ENCODE measurements at regions not wholly inside any gene's neighbourhood (a gene's known extent, or its start where the extent isn't known, plus 50 kb on each side); places are given as distances from the start of the nearest gene placed in this dataset.

DNA sequence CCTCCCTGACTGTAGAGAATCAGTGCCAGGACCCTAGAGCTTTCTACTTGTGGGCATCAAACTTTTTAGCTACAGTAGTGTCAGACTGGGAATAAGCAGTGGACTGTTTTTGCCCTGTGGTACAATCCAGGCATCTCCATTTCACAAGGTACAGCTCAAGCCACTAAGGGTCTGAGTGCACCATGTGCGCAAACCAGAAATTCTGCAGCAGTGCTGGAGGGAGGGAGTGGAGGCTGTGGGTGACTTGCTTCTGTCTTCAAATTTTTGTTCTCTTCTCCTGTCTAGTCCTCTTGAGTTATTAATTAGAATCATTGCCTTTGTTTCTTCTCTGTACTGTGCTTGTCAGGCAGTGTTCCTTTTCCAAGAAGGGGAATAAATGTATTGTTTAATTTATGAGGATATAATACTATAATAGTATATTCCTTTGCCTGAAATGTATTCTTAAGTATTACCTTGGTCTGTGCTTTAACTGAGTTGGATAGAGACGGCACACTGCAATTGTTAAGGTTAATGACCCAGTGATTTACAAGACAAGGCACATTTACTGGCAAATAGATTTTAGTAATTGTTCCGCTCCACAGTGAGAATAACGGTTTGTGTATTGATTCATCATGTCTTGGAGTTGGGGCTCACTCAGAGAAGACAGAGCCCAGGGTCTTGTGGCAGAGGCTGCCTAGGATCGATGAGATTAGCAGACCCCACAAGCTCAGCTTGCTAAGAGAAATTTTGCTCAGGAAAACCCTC is 390.6 kb upstream of the CFAP20DC start:
- DNase-seq, result no peak
- intact Hi-C loops (cut with DNase I), result no loop called here
- Histone ChIP-seq H3K4me3 (no peak overlapping the region), H3K27ac (no peak overlapping the region), H3K27me3 (no peaks in the 10 kb centered on the region), H3K36me3 (no peaks in the 10 kb centered on the region), H3K9me3 (no peaks in the 10 kb centered on the region), H3K4me1 (ENCODE audit: insufficient read depth) (no peaks in the 10 kb centered on the region)
- TF ChIP-seq, protein P1, sequence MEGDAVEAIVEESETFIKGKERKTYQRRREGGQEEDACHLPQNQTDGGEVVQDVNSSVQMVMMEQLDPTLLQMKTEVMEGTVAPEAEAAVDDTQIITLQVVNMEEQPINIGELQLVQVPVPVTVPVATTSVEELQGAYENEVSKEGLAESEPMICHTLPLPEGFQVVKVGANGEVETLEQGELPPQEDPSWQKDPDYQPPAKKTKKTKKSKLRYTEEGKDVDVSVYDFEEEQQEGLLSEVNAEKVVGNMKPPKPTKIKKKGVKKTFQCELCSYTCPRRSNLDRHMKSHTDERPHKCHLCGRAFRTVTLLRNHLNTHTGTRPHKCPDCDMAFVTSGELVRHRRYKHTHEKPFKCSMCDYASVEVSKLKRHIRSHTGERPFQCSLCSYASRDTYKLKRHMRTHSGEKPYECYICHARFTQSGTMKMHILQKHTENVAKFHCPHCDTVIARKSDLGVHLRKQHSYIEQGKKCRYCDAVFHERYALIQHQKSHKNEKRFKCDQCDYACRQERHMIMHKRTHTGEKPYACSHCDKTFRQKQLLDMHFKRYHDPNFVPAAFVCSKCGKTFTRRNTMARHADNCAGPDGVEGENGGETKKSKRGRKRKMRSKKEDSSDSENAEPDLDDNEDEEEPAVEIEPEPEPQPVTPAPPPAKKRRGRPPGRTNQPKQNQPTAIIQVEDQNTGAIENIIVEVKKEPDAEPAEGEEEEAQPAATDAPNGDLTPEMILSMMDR (IDR thresholded peaks at IDR 0.05), result no peak
- TF ChIP-seq EP300 (IDR thresholded peaks at IDR 0.05) (no peak), POLR2A (IDR thresholded peaks at IDR 0.05) (no peak)
- WGBS, 3 donors, result 66 to 74% (median 70%) methylated on average over 5 of the region's 5 CpGs

DNA sequence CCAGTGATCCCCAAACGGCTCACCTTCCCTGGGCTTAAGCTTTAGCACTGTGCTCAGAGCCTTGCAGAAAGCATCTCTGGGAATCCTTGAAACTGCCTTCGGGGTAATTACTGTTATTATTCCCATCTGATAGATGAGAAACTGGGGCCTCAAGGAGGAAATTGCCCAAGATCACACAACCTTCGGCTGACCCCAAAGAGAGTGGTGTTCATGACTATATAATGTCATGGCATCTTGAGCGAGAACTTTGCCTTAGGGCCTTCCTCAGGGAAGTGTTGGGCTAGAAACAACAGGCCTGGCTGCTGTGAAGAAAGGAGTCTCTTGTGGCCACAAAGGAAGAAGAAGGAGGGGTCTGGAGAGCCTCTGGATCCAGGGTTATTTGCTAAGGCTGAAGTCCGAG is 388.7 kb upstream of the CFAP20DC start:
- H3K9me3 ChIP-seq, result no peaks in the 10 kb centered on the region
- intact Hi-C loops (cut with DNase I), result no loop called here
- H3K27me3 ChIP-seq, result no peaks in the 10 kb centered on the region
- H3K4me1 ChIP-seq (ENCODE audit: insufficient read depth), result no peaks in the 10 kb centered on the region
- no peaks in the 10 kb centered on the region for H3K36me3 ChIP-seq
- H3K4me3 ChIP-seq, result no peak overlapping the region
- no peak for DNase-seq
- TF ChIP-seq, protein P1 (IDR thresholded peaks at IDR 0.05), result no peak
- TF ChIP-seq EP300 (IDR thresholded peaks at IDR 0.05), result no peak
- TF ChIP-seq POLR2A (IDR thresholded peaks at IDR 0.05), result no peak
- H3K27ac ChIP-seq, result no peak overlapping the region
- 88 to 94% (median 90%) methylated on average over 5 of the region's 5 CpGs for WGBS, 3 donors

DNA sequence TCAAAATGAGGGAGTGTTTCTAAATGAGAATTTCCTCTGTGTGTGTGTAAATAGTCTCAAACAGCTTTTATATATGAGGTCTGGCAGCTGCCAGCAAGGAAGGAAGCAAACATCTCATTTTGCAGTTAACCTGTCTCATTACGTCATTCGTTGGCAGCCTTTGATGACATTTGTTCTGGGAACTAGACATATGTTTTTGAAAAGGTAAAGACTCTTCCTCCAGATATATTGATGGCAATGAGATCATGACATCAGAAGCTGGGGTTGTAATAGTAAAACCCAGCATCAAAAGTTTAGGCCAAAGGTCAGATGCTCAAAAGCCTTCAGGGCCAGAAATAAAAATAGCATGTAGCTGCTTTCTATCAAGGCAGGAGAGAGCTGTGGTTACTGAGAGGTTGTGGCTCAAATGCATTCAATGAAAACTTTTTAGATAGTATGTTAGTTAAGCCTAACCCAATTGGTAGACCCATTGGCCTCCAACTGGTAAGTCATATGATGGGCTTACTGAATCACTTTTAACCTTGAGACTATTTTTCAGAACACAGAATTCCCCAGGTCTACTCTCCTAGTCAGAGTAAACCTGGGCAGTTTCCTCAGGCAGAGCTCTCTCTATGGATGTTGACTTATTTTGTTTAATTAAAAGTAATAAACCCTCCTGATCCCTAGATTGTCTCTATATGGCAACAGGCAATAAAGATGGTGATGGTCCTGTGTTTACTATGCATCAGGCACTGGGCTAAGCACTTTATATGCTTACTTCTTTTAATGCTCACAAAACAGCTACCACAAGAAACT is 386.5 kb upstream of the CFAP20DC start:
- Histone ChIP-seq H3K9me3 (no peaks in the 10 kb centered on the region), H3K27ac (no peak overlapping the region), H3K4me1 (ENCODE audit: insufficient read depth) (no peaks in the 10 kb centered on the region), H3K4me3 (no peak overlapping the region), H3K27me3 (no peaks in the 10 kb centered on the region), H3K36me3 (no peaks in the 10 kb centered on the region)
- WGBS, 3 donors, result 71 to 87% (median 74%) methylated on average over 2 of the region's 2 CpGs
- intact Hi-C loops (cut with DNase I), result no loop called here
- no peak for DNase-seq
- no peak for TF ChIP-seq POLR2A (IDR thresholded peaks at IDR 0.05)
- TF ChIP-seq, protein P1 (IDR thresholded peaks at IDR 0.05), result no peak
- TF ChIP-seq EP300 (IDR thresholded peaks at IDR 0.05), result no peak

DNA sequence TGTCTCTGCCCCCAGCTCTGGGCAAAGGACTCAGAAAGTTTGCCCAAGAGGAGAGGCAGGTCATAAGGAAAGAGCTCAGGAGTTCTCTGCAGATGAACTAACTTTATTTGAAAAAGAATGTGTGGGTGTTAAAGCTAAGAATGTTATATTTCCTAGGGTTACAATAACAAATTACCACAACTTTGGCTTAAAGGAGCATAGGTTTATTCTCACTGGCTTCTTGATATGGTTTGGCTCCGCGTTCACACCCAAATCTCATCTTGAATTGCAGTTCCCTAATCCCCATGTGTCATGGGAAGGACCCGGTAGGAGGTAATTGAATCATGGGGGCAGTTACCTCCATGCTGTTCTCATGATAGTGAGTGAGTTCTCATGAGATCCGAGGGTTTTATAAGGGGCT is 383.7 kb upstream of the CFAP20DC start:
- no peaks in the 10 kb centered on the region for H3K4me1 ChIP-seq (ENCODE audit: insufficient read depth)
- intact Hi-C loops (cut with DNase I), result no loop called here
- no peak overlapping the region for H3K4me3 ChIP-seq
- WGBS, 3 donors, result 24 to 41% (median 39%) methylated on average over 4 of the region's 4 CpGs
- TF ChIP-seq EP300 (IDR thresholded peaks at IDR 0.05), result no peak
- TF ChIP-seq POLR2A (IDR thresholded peaks at IDR 0.05), result no peak
- TF ChIP-seq, protein P1 (IDR thresholded peaks at IDR 0.05), result no peak
- H3K27me3 ChIP-seq, result no peaks in the 10 kb centered on the region
- H3K27ac ChIP-seq, result no peak overlapping the region
- H3K36me3 ChIP-seq, result no peaks in the 10 kb centered on the region
- no peaks in the 10 kb centered on the region for H3K9me3 ChIP-seq
- no peak for DNase-seq
